Thyroid gland (tissue), 4 donors: ENCODE measurements at regions not wholly inside any gene's neighbourhood (a gene's known extent, or its start where the extent isn't known, plus 50 kb on each side); places are given as distances from the start of the nearest gene placed in this dataset.

Source experiments
- DNase-seq, 2 donors: peaks; one replicate each; pipeline ENCODE4 v3.0.0-alpha.2; 2019
- H3K27ac ChIP-seq, 3 donors: fragments of 200-600 bp; sonication (generic); 1 replicate in 2 of 3; 2 replicates in 1 of 3; pipeline ENCODE4 v1.5.1; 2016 to 2019; ENCODE audit warnings: mild to moderate bottlenecking in 1 of 3, moderate library complexity in 1 of 3
- H3K27me3 ChIP-seq: fragments of 200-600 bp; sonication (generic); one replicate; pipeline ENCODE4 v1.5.1; 2019
- H3K36me3 ChIP-seq, 2 donors: fragments of 200-600 bp; sonication (generic); one replicate each; pipeline ENCODE4 v1.5.1; 2016 to 2019
- H3K4me1 ChIP-seq, 2 donors: fragments of 200-600 bp; sonication (generic); one replicate each; pipeline ENCODE4 v1.5.1; 2017 to 2019
- H3K4me3 ChIP-seq, 3 donors: fragments of 200-600 bp; sonication (generic); replicated peaks in 1 of 3; 1 replicate in 2 of 3; 2 replicates in 1 of 3; pipeline ENCODE4 v1.5.1; 2016; ENCODE audit warnings: mild to moderate bottlenecking in 1 of 3
- H3K9me3 ChIP-seq: fragments of 200-600 bp; sonication (generic); one replicate; pipeline ENCODE4 v1.5.1; 2017
- POLR2A ChIP-seq, 2 donors: fragments of 450-650 bp; IDR thresholded peaks; one replicate each; pipeline ENCODE4 v1.6.1; 2017; ENCODE audit warnings: antibody characterized with exemption in 2 of 2, mild to moderate bottlenecking in 2 of 2, moderate library complexity in 1 of 2
- WGBS, 2 donors: methylation state at CpG; one replicate each; pipeline ENCODE4 v1.1.5; 2017; 5-methylcytosine and 5-hydroxymethylcytosine counted together
- intact Hi-C: fragments of 100-400 bp; cut with DNase I; formaldehyde crosslinking; loops from one replicate; pipeline ENCODE4 v1.15.1; 2023
- TF ChIP-seq, protein P1 (sequence below), 6 experiments: fragments of 200-600 bp in 3 of 6; fragments of 450-650 bp in 3 of 6; sonication (generic) in 3 of 6; IDR thresholded peaks; one replicate each; pipeline ENCODE4 v1.5.1; 2016 to 2019; ENCODE audit warnings: antibody characterized with exemption in 6 of 6, mild to moderate bottlenecking in 2 of 6, inconsistent platforms in 1 of 6, moderate library complexity in 1 of 6

DNA sequence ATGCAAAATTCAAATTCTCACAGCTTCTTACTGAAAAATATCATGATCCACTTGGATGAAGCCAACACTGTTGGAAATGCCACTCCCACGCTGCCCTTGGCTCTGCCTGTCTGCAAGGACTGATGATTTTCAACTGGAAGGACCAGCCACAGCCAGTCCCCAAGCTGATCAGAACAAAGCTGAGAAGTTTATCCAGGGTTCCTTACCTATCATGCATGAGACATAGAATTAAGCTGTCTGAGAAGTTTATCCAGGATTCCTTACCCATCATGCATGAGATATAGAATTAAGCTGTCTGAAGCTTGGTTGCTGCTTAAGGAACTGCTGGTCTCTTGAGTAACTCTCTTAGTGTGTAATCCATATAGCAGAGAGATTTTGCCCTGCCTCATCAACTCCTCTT, 159.8 kb upstream of the TMEM260 start:
- Histone ChIP-seq H3K27ac (no peak overlapping the region), H3K4me3 (no peak overlapping the region), H3K9me3 (no peaks in the 10 kb centered on the region), H3K4me1 (no peaks in the 10 kb centered on the region), H3K36me3 (no peaks in the 10 kb centered on the region), H3K27me3 (no peaks in the 10 kb centered on the region)
- intact Hi-C loops, result no loop called here
- TF ChIP-seq, protein P1, sequence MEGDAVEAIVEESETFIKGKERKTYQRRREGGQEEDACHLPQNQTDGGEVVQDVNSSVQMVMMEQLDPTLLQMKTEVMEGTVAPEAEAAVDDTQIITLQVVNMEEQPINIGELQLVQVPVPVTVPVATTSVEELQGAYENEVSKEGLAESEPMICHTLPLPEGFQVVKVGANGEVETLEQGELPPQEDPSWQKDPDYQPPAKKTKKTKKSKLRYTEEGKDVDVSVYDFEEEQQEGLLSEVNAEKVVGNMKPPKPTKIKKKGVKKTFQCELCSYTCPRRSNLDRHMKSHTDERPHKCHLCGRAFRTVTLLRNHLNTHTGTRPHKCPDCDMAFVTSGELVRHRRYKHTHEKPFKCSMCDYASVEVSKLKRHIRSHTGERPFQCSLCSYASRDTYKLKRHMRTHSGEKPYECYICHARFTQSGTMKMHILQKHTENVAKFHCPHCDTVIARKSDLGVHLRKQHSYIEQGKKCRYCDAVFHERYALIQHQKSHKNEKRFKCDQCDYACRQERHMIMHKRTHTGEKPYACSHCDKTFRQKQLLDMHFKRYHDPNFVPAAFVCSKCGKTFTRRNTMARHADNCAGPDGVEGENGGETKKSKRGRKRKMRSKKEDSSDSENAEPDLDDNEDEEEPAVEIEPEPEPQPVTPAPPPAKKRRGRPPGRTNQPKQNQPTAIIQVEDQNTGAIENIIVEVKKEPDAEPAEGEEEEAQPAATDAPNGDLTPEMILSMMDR (IDR thresholded peaks at IDR 0.05), result no peak
- no peak for TF ChIP-seq POLR2A (IDR thresholded peaks at IDR 0.05)
- DNase-seq, result no peak
- WGBS, 2 donors, result 72 to 89% methylated on average over 1 of the region's 1 CpG

DNA sequence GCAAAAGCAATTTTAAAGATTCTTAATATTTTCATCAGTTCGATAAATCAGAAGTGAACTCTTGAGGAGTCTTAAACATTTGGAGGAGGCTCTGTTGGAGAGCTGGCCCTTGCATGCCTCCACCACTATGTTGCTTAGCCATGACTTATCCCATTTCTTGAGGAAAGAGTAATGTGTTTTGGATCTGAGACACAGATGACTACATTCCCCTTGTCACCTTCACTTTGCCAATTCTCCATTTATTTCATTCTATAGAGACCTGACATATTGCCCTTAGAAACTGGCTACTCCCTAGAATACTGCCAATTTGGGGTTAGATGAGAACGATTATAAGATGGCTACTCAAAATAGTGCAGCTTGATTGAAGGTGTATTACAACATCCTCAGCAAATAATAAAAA, 157.4 kb upstream of the TMEM260 start:
- TF ChIP-seq, protein P1 (IDR thresholded peaks at IDR 0.05), result no peak
- TF ChIP-seq POLR2A (IDR thresholded peaks at IDR 0.05), result no peak
- no peaks in the 10 kb centered on the region for H3K36me3 ChIP-seq
- 70 to 80% methylated on average over 2 of the region's 2 CpGs for WGBS, 2 donors
- intact Hi-C loops, result no loop called here
- H3K4me1 ChIP-seq, result no peaks in the 10 kb centered on the region
- H3K27ac ChIP-seq, result no peak overlapping the region
- DNase-seq, result no peak
- no peak overlapping the region for H3K4me3 ChIP-seq
- no peaks in the 10 kb centered on the region for H3K27me3 ChIP-seq
- no peaks in the 10 kb centered on the region for H3K9me3 ChIP-seq

DNA sequence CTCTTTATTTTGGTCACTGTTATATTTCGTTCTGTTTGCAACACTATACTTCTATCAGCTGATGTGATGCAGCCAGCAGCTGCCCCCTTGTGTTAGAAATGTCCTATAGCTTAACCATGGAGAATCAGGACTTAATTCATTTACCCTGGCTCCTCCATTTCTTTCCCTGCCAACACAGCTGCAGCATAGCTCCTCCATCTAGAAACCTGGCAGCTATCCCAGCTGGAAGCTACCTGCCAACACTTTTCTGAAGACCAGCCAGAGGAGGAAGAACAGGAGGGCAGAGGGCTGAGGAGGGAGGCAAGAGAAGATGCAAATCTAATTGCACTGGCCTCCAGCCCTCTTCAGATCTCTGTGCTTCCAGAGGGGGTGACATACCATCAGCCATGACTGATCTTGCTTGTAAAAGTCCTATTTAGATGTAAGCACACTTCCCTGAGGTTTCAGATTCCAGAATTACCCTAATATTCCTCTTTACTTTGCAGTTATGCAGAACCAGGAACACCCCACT, 156.8 kb upstream of the TMEM260 start:
- TF ChIP-seq, protein P1 (IDR thresholded peaks at IDR 0.05), result peak in 3 of 6 experiments; percentile 32 to 52 (median 49)
- TF ChIP-seq POLR2A (IDR thresholded peaks at IDR 0.05), result no peak
- H3K36me3 ChIP-seq, result no peaks in the 10 kb centered on the region
- 3 to 6% methylated on average over 1 of the region's 1 CpG for WGBS, 2 donors
- peak; percentile 77 to 82 for DNase-seq
- intact Hi-C loops, result no loop called here
- H3K27me3 ChIP-seq, result no peaks in the 10 kb centered on the region
- no peak overlapping the region for H3K4me3 ChIP-seq
- no peak overlapping the region for H3K27ac ChIP-seq
- no peaks in the 10 kb centered on the region for H3K9me3 ChIP-seq
- no peaks in the 10 kb centered on the region for H3K4me1 ChIP-seq

DNA sequence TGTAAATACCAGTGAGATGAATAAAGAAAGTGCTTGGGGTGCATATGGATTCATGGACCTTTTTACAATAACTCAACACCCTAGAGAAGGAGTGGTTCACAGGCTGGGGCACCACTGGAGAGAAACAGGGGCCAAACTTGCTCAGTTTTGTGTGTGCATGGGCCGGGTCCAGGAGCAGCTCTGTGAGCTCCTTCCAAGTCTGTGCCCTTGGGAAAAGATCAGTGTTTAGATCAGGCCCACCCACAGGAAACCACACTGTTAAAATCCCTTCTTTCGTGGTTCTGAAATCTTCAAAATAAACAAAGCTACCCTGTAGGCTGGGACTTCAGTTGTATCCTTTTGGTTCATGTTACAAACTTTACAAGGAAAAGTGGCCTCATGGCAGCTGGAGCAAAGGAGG, 156.1 kb upstream of the TMEM260 start:
- TF ChIP-seq POLR2A (IDR thresholded peaks at IDR 0.05), result no peak
- TF ChIP-seq, protein P1 (IDR thresholded peaks at IDR 0.05), result no peak
- H3K27me3 ChIP-seq, result no peaks in the 10 kb centered on the region
- no peak overlapping the region for H3K27ac ChIP-seq
- no peak overlapping the region for H3K4me3 ChIP-seq
- intact Hi-C loops, result no loop called here
- no peak for DNase-seq
- WGBS, 2 donors, result 38% methylated on average over 2 of the region's 2 CpGs
- no peaks in the 10 kb centered on the region for H3K9me3 ChIP-seq
- no peaks in the 10 kb centered on the region for H3K4me1 ChIP-seq
- H3K36me3 ChIP-seq, result no peaks in the 10 kb centered on the region

DNA sequence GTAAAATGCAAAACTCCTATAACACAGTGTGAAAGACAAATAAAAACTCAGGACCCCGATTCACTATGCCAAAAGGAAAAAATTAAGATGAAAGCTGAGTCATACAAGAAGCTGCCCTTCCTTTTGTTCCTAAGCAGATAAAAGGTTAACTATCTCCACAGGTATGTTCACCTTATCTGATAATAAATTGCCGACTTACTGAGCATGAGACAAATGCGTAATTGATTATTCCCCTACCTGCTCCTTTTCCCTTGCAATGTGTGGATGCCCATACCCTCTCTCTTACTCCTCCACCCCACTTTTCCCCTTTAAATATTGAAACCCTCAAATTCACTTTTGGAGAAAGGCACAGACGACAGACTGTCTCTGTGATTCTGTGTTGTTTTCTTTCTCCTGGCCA, 148.6 kb upstream of the TMEM260 start:
- Histone ChIP-seq H3K4me3 (no peak overlapping the region), H3K36me3 (no peaks in the 10 kb centered on the region), H3K27me3 (no peaks in the 10 kb centered on the region), H3K27ac (no peak overlapping the region), H3K9me3 (no peaks in the 10 kb centered on the region), H3K4me1 (no peaks in the 10 kb centered on the region)
- DNase-seq, result no peak
- intact Hi-C loops, result no loop called here
- no peak for TF ChIP-seq POLR2A (IDR thresholded peaks at IDR 0.05)
- TF ChIP-seq, protein P1 (IDR thresholded peaks at IDR 0.05), result no peak
- WGBS, 2 donors, result 76 to 80% methylated on average over 4 of the region's 4 CpGs
